ENCODE measurements at regions not wholly inside any gene's neighbourhood (a gene's known extent, or its start where the extent isn't known, plus 50 kb on each side); places are given as distances from the start of the nearest gene placed in this dataset.

DNA sequence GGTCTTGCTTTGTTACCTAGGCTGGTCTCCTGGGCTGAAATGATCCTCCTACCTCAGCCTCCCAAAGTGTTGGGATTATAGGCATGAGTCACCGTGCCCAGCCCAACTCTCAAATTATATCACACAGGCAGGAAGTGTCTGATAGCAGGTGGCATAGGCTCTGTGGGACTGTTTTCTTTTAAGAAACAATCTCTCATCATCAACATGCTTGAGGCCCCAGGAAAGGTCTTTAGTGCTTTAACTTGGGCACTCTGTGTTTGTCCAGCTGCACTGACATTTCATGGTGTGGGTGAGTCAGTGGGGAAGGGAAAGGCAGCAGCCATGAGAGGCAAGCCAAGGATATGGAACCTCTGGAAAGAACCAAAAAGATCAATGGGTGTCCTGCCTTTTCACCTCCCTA lies 88.1 kb upstream of the TSPAN5 start:
- TF ChIP-seq, protein P1, sequence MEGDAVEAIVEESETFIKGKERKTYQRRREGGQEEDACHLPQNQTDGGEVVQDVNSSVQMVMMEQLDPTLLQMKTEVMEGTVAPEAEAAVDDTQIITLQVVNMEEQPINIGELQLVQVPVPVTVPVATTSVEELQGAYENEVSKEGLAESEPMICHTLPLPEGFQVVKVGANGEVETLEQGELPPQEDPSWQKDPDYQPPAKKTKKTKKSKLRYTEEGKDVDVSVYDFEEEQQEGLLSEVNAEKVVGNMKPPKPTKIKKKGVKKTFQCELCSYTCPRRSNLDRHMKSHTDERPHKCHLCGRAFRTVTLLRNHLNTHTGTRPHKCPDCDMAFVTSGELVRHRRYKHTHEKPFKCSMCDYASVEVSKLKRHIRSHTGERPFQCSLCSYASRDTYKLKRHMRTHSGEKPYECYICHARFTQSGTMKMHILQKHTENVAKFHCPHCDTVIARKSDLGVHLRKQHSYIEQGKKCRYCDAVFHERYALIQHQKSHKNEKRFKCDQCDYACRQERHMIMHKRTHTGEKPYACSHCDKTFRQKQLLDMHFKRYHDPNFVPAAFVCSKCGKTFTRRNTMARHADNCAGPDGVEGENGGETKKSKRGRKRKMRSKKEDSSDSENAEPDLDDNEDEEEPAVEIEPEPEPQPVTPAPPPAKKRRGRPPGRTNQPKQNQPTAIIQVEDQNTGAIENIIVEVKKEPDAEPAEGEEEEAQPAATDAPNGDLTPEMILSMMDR (IDR thresholded peaks at IDR 0.05; ENCODE audit: insufficient read depth, low read depth, low read length): no peak
- TF ChIP-seq EZH2 (IDR thresholded peaks at IDR 0.05; ENCODE audit: insufficient read depth, low read length): no peak
